Endothelial cell of umbilical vein (primary cell): ENCODE measurements at regions not wholly inside any gene's neighbourhood (a gene's known extent, or its start where the extent isn't known, plus 50 kb on each side); places are given as distances from the start of the nearest gene placed in this dataset.

ENCODE experiments used
- BruUV-seq: library from RNA; stranded (reverse); fragments of 400-500 nt; replicated peaks from 2 replicates; lab custom pipeline; 2021; lab: Mats Ljungman, UMichigan
- CTCF ChIA-PET: fragments of 300-600, 350-600 bp; sonication (Branson Sonifier 250); formaldehyde crosslinking; loops from one replicate; lab custom pipeline; 2021; ENCODE audit warnings: antibody characterized with exemption, inconsistent platforms; lab: Charles Lee
- POLR2A ChIA-PET: fragments of 300-600, 350-600 bp; sonication (Branson Sonifier 250); formaldehyde crosslinking; loops from one replicate; lab custom pipeline; 2021; ENCODE audit warnings: antibody characterized with exemption, inconsistent platforms; lab: Charles Lee
- DNase-seq: peaks from one replicate; pipeline ENCODE4 v3.0.0-alpha.2; 2011; ENCODE audit warnings: low read depth, low spot score
- FAIRE-seq: peaks from 2 replicates; lab custom pipeline; 2011; peaks lifted over from hg19 to GRCh38; lab: Jason Lieb, UNC
- H2AFZ ChIP-seq: 2 replicates; pipeline ENCODE4 v1.6.0; 2012; ENCODE audit warnings: low read depth, low read length, control low read depth, inconsistent platforms
- H3K27ac ChIP-seq: 2 replicates; pipeline ENCODE4 v1.5.1; 2011; ENCODE audit warnings: low read depth, mild to moderate bottlenecking, control low read depth, low read length, moderate library complexity; ENCODE audit not compliant: insufficient read depth
- H3K27me3 ChIP-seq, 2 experiments: 2 replicates each; pipeline versions ENCODE4 v1.6.0 to v1.6.1; 2011; ENCODE audit warnings: low read length in 2 of 2, mixed read lengths in 1 of 2; ENCODE audit not compliant: control insufficient read depth in 2 of 2, insufficient read depth in 2 of 2
- H3K36me3 ChIP-seq, 2 experiments: 2 replicates in 1 of 2; 3 replicates in 1 of 2; pipeline ENCODE4 v1.5.1; 2011; ENCODE audit warnings: low read length in 2 of 2, mild to moderate bottlenecking in 1 of 2, moderate library complexity in 1 of 2; ENCODE audit not compliant: control insufficient read depth in 2 of 2, insufficient read depth in 2 of 2; ENCODE audit errors: extremely low read depth in 1 of 2
- H3K4me1 ChIP-seq: 3 replicates; pipeline ENCODE4 v1.5.1; 2011; ENCODE audit warnings: mild to moderate bottlenecking, low read length; ENCODE audit not compliant: control insufficient read depth, insufficient read depth; ENCODE audit errors: extremely low read depth
- H3K4me2 ChIP-seq: 2 replicates; pipeline ENCODE4 v1.6.1; 2011; ENCODE audit warnings: low read length, control low read depth, mixed read lengths; ENCODE audit not compliant: insufficient read depth
- H3K4me3 ChIP-seq, 3 experiments: fragments of 200-600 bp in 1 of 3; sonication (generic), shearing (Covaris generic) in 1 of 3; replicated peaks in 1 of 3; 2 replicates each; pipeline ENCODE4 v1.5.1; 2011 to 2016; ENCODE audit warnings: control low read depth in 3 of 3, low read length in 3 of 3, mild to moderate bottlenecking in 2 of 3, inconsistent platforms in 1 of 3, low read depth in 1 of 3, moderate library complexity in 1 of 3; ENCODE audit not compliant: insufficient read depth in 1 of 3
- H3K79me2 ChIP-seq: 2 replicates; pipeline ENCODE4 v1.6.0; 2012; ENCODE audit warnings: low read length, inconsistent platforms; ENCODE audit not compliant: control insufficient read depth, insufficient read depth
- H3K9ac ChIP-seq: replicated peaks from 2 replicates; pipeline ENCODE3; 2011; ENCODE audit warnings: low read length, control low read depth; ENCODE audit not compliant: insufficient read depth; ENCODE audit errors: extremely low read depth
- H3K9me1 ChIP-seq: replicated peaks from 3 replicates; pipeline ENCODE4 v1.6.0; 2011; ENCODE audit warnings: mild to moderate bottlenecking, low read length; ENCODE audit not compliant: control insufficient read depth, insufficient read depth; ENCODE audit errors: extremely low read depth
- H3K9me3 ChIP-seq: replicated peaks from 2 replicates; pipeline ENCODE4 v1.5.1; 2012; ENCODE audit warnings: low read length, inconsistent platforms; ENCODE audit not compliant: control insufficient read depth, insufficient read depth
- H4K20me1 ChIP-seq: replicated peaks from 2 replicates; pipeline ENCODE3; 2011; ENCODE audit warnings: mild to moderate bottlenecking, low read length; ENCODE audit not compliant: control insufficient read depth, insufficient read depth; ENCODE audit errors: extremely low read depth
- CTCF ChIP-seq, 2 donors: IDR thresholded peaks; 1 replicate in 1 of 2; 2 replicates in 1 of 2; pipeline ENCODE4 v1.5.1; 2011; ENCODE audit warnings: low read length in 2 of 2, mild to moderate bottlenecking in 2 of 2, moderate library complexity in 2 of 2, control low read depth in 1 of 2, inconsistent platforms in 1 of 2, low read depth in 1 of 2; ENCODE audit not compliant: insufficient read depth in 1 of 2; ENCODE audit errors: extremely low read depth in 1 of 2
- EZH2 ChIP-seq: IDR thresholded peaks from 2 replicates; pipeline ENCODE4 v1.6.1; 2012; ENCODE audit warnings: borderline replicate concordance, low read depth, mild to moderate bottlenecking, moderate library complexity, low read length, inconsistent platforms; ENCODE audit not compliant: severe bottlenecking
- FOS ChIP-seq: IDR thresholded peaks from 2 replicates; pipeline ENCODE4 v1.6.1; 2011; ENCODE audit warnings: mild to moderate bottlenecking, low read length, moderate library complexity, borderline replicate concordance; ENCODE audit not compliant: insufficient read depth
- GATA2 ChIP-seq: IDR thresholded peaks from 2 replicates; pipeline ENCODE4 v1.7.0; 2011; ENCODE audit warnings: low read depth, mild to moderate bottlenecking, moderate library complexity, mixed read lengths, low read length; ENCODE audit not compliant: insufficient read length, insufficient read depth
- JUN ChIP-seq: IDR thresholded peaks from 2 replicates; pipeline ENCODE4 v1.6.1; 2011; ENCODE audit warnings: borderline replicate concordance, low read depth; ENCODE audit not compliant: insufficient read length, insufficient read depth
- MAX ChIP-seq: IDR thresholded peaks from 2 replicates; pipeline ENCODE4 v1.6.1; 2011; ENCODE audit not compliant: insufficient read depth, insufficient read length
- MYC ChIP-seq: IDR thresholded peaks from one replicate; pipeline ENCODE4 v1.6.1; 2011; ENCODE audit warnings: mild to moderate bottlenecking, low read depth, low read length
- POLR2A ChIP-seq: IDR thresholded peaks from 2 replicates; pipeline ENCODE4 v1.6.1; 2012; ENCODE audit warnings: low read depth, mild to moderate bottlenecking, control low read depth, low read length
- POLR2AphosphoS5 ChIP-seq: IDR thresholded peaks from 2 replicates; pipeline ENCODE4 v1.6.1; 2012; ENCODE audit warnings: low read depth, mild to moderate bottlenecking, control low read depth, low read length, moderate library complexity; ENCODE audit not compliant: insufficient read depth
- dilution Hi-C: fragments of 300-500 bp; cut with MboI; formaldehyde crosslinking; loops from one replicate; pipeline ENCODE4 v1.15.0; 2019; ENCODE audit warnings: low sequenced_read_pairs; ENCODE audit not compliant: extremely low pct_ligation_motif_present
- intact Hi-C: fragments of 100-400 bp; cut with micrococcal nuclease; formaldehyde crosslinking; loops from one replicate; pipeline ENCODE4 v1.10.0; 2022

- intact Hi-C loops (no loop called here), dilution Hi-C loops (no loop called here)
- Histone ChIP-seq H3K36me3 (no peaks in the 10 kb centered on the region), H3K4me1 (no peaks in the 10 kb centered on the region), H3K9ac (no peak overlapping the region), H3K79me2 (no peaks in the 10 kb centered on the region), H3K9me1 (no peaks in the 10 kb centered on the region), H3K27ac (no peak overlapping the region), H4K20me1 (no peaks in the 10 kb centered on the region), H3K27me3 (no peaks in the 10 kb centered on the region), H3K9me3 (no peaks in the 10 kb centered on the region), H2AFZ (no peak overlapping the region), H3K4me2 (no peak overlapping the region), H3K4me3 (no peak overlapping the region)
- ChIA-PET POLR2A (no interaction called here), CTCF (no interaction called here)
- no TSS peak for BruUV-seq
- DNase-seq (no peak), FAIRE-seq (no peak)
- TF ChIP-seq MAX: no peak
- no peak for TF ChIP-seq JUN
- TF ChIP-seq POLR2AphosphoS5: no peak
- TF ChIP-seq EZH2: no peak
- no peak for TF ChIP-seq GATA2
- no peak for TF ChIP-seq MYC
- no peak for TF ChIP-seq FOS
- no peak for TF ChIP-seq CTCF (IDR thresholded peaks at IDR 0.05; ENCODE audit: extremely low read depth in 1 of 2, insufficient read depth in 1 of 2, low read depth in 1 of 2, low read length in 2 of 2)
- no peak for TF ChIP-seq POLR2A
Observed at GRCh38 chr20:41782730-41783406, 164.7 kb upstream of the CHD6 start.
